IMR-90 (cell line): ENCODE measurements at regions not wholly inside any gene's neighbourhood (a gene's known extent, or its start where the extent isn't known, plus 50 kb on each side); places are given as distances from the start of the nearest gene placed in this dataset.

Experiments used
- ATAC-seq: fragments of 200-7000 bp; cut with Tn5 transposase; 2 replicates; pipeline ENCODE4 v1.9.1; 2020; ENCODE audit warnings: low read depth, mild to moderate bottlenecking, moderate library complexity
- BruUV-seq: library from RNA; stranded (reverse); fragments of 400-500 nt; replicated peaks from 2 replicates; lab custom pipeline; 2021; lab: Mats Ljungman, UMichigan
- CTCF ChIA-PET: fragments of 300-600 bp; formaldehyde crosslinking; extraction: SDS; loops from one replicate; lab custom pipeline; 2021; ENCODE audit warnings: antibody characterized with exemption; lab: Yijun Ruan, JAX
- POLR2A ChIA-PET: fragments of 300-600 bp; sonication (Branson Sonifier 250); formaldehyde crosslinking; loops from one replicate; lab custom pipeline; 2022; ENCODE audit warnings: antibody characterized with exemption; ENCODE audit not compliant: unreplicated experiment; lab: Charles Lee
- DNase-seq: peaks from one replicate; pipeline ENCODE4 v3.0.0; 2013
- H2AFZ ChIP-seq: replicated peaks from 2 replicates; pipeline ENCODE3; 2013; ENCODE audit warnings: low read length, mild to moderate bottlenecking; ENCODE audit not compliant: poor library complexity
- H2AK5ac ChIP-seq: 2 replicates; pipeline ENCODE4 v1.6.1; 2013; ENCODE audit warnings: low read depth, low read length, inconsistent platforms
- H2AK9ac ChIP-seq: replicated peaks from 2 replicates; pipeline ENCODE3; 2013; ENCODE audit warnings: mild to moderate bottlenecking, low read depth, low read length, moderate library complexity; ENCODE audit not compliant: poor library complexity
- H2BK120ac ChIP-seq: 2 replicates; pipeline ENCODE4 v1.6.1; 2013; ENCODE audit warnings: low read depth, low read length, inconsistent platforms
- H2BK15ac ChIP-seq: 3 replicates; pipeline ENCODE4 v1.6.1; 2013; ENCODE audit warnings: low read depth, low read length, inconsistent platforms
- H2BK20ac ChIP-seq: 2 replicates; pipeline ENCODE4 v1.6.1; 2013; ENCODE audit warnings: low read depth, mild to moderate bottlenecking, inconsistent platforms, low read length, moderate library complexity
- H2BK5ac ChIP-seq: 2 replicates; pipeline ENCODE4 v1.6.1; 2013; ENCODE audit warnings: mild to moderate bottlenecking, low read depth, low read length, inconsistent platforms; ENCODE audit not compliant: poor library complexity, severe bottlenecking
- H3K14ac ChIP-seq: replicated peaks from 2 replicates; pipeline ENCODE4 v1.6.1; 2013; ENCODE audit warnings: low read depth, low read length, inconsistent platforms
- H3K18ac ChIP-seq: 2 replicates; pipeline ENCODE4 v1.6.1; 2013; ENCODE audit warnings: low read depth, low read length, control low read depth
- H3K23ac ChIP-seq: 2 replicates; pipeline ENCODE4 v1.6.1; 2013; ENCODE audit warnings: low read depth, low read length, inconsistent platforms
- H3K27ac ChIP-seq: 2 replicates; pipeline ENCODE4 v1.5.1; 2013; ENCODE audit warnings: mild to moderate bottlenecking, control low read depth, low read length; ENCODE audit not compliant: insufficient read depth
- H3K27me3 ChIP-seq: 2 replicates; pipeline ENCODE4 v1.6.1; 2013; ENCODE audit warnings: low read length; ENCODE audit not compliant: control insufficient read depth, insufficient read depth
- H3K36me3 ChIP-seq: 2 replicates; pipeline ENCODE4 v1.6.1; 2013; ENCODE audit warnings: low read length, mixed read lengths; ENCODE audit not compliant: control insufficient read depth, insufficient read depth
- H3K4ac ChIP-seq: 2 replicates; pipeline ENCODE4 v1.6.1; 2013; ENCODE audit warnings: low read depth, low read length, inconsistent platforms
- H3K4me1 ChIP-seq: 2 replicates; pipeline ENCODE4 v1.6.1; 2013; ENCODE audit warnings: low read length, mixed read lengths; ENCODE audit not compliant: control insufficient read depth, insufficient read depth
- H3K4me2 ChIP-seq: 2 replicates; pipeline ENCODE4 v1.6.1; 2013; ENCODE audit warnings: low read depth, mild to moderate bottlenecking, control low read depth, low read length, moderate library complexity
- H3K4me3 ChIP-seq: 2 replicates; pipeline ENCODE4 v1.5.1; 2013; ENCODE audit warnings: low read depth, mild to moderate bottlenecking, control low read depth, low read length, moderate library complexity; ENCODE audit not compliant: insufficient read depth
- H3K56ac ChIP-seq: 2 replicates; pipeline ENCODE4 v1.6.1; 2013; ENCODE audit warnings: low read length, inconsistent platforms; ENCODE audit not compliant: insufficient read depth; ENCODE audit errors: extremely low read depth
- H3K79me1 ChIP-seq, 2 experiments: 2 replicates each; pipeline ENCODE4 v1.6.1; 2013; ENCODE audit warnings: low read length in 2 of 2, inconsistent platforms in 1 of 2, low read depth in 1 of 2
- H3K9ac ChIP-seq: 2 replicates; pipeline ENCODE4 v1.6.1; 2013; ENCODE audit warnings: low read depth, low read length, control low read depth
- H3K9me1 ChIP-seq: 2 replicates; pipeline ENCODE4 v1.6.1; 2013; ENCODE audit warnings: low read length, inconsistent platforms; ENCODE audit not compliant: insufficient read depth
- H3K9me3 ChIP-seq: 2 replicates; pipeline ENCODE4 v1.6.1; 2013; ENCODE audit warnings: low read length; ENCODE audit not compliant: control insufficient read depth, insufficient read depth
- H4K20me1 ChIP-seq: 2 replicates; pipeline ENCODE4 v1.6.1; 2013; ENCODE audit warnings: low read length, inconsistent platforms; ENCODE audit not compliant: insufficient read depth
- H4K5ac ChIP-seq: 2 replicates; pipeline ENCODE4 v1.6.1; 2013; ENCODE audit warnings: mild to moderate bottlenecking, low read depth, low read length, control low read depth
- H4K8ac ChIP-seq, 2 experiments: 2 replicates each; pipeline ENCODE4 v1.6.1; 2013; ENCODE audit warnings: low read depth in 2 of 2, low read length in 2 of 2, control low read depth in 1 of 2, inconsistent platforms in 1 of 2
- H4K91ac ChIP-seq: 2 replicates; pipeline ENCODE4 v1.6.1; 2013; ENCODE audit warnings: low read depth, low read length, inconsistent platforms; ENCODE audit not compliant: insufficient read depth
- BHLHE40 ChIP-seq: fragments of 150-350 bp; IDR thresholded peaks from 2 replicates; pipeline ENCODE4 v1.6.1; 2016; ENCODE audit warnings: mild to moderate bottlenecking, low read depth, low read length
- CEBPB ChIP-seq: IDR thresholded peaks from 2 replicates; pipeline ENCODE4 v1.6.1; 2012; ENCODE audit warnings: low read depth, low read length, improper control_type of control experiment
- CHD1 ChIP-seq: IDR thresholded peaks from 2 replicates; pipeline ENCODE4 v1.6.1; 2012; ENCODE audit warnings: low read depth, low read length, improper control_type of control experiment
- CTCF ChIP-seq: conservative IDR thresholded peaks from 2 replicates; pipeline ENCODE4 v1.5.1; 2012; ENCODE audit warnings: mild to moderate bottlenecking, low read depth, low read length, improper control_type of control experiment
- FOS ChIP-seq: fragments of 150-350 bp; IDR thresholded peaks from 2 replicates; pipeline ENCODE4 v1.6.1; 2016; ENCODE audit warnings: low read depth, low read length
- MAFK ChIP-seq: IDR thresholded peaks from 2 replicates; pipeline ENCODE4 v1.6.1; 2012; ENCODE audit warnings: low read depth, low read length, improper control_type of control experiment
- MAZ ChIP-seq: IDR thresholded peaks from 2 replicates; pipeline ENCODE4 v1.6.1; 2012; ENCODE audit warnings: low read depth, mild to moderate bottlenecking, low read length, improper control_type of control experiment, moderate library complexity, borderline replicate concordance
- MXI1 ChIP-seq: IDR thresholded peaks from 2 replicates; pipeline ENCODE4 v1.6.1; 2012; ENCODE audit warnings: low read depth, mild to moderate bottlenecking, low read length, moderate library complexity, borderline replicate concordance
- NFE2L2 ChIP-seq: fragments of 150-350 bp; IDR thresholded peaks from 2 replicates; pipeline ENCODE4 v1.6.1; 2016; ENCODE audit warnings: low read depth, mild to moderate bottlenecking, low read length
- POLR2A ChIP-seq: IDR thresholded peaks from 2 replicates; pipeline ENCODE4 v1.6.1; 2012; ENCODE audit warnings: mild to moderate bottlenecking, low read depth, low read length
- RAD21 ChIP-seq: IDR thresholded peaks from 2 replicates; pipeline ENCODE4 v1.6.1; 2012; ENCODE audit warnings: low read length, improper control_type of control experiment
- RCOR1 ChIP-seq: IDR thresholded peaks from 2 replicates; pipeline ENCODE4 v1.6.1; 2012; ENCODE audit warnings: mild to moderate bottlenecking, low read length, improper control_type of control experiment; ENCODE audit not compliant: insufficient replicate concordance
- RFX5 ChIP-seq: IDR thresholded peaks from 2 replicates; pipeline ENCODE4 v1.8.0; 2012; ENCODE audit warnings: low read depth, mild to moderate bottlenecking, low read length, moderate library complexity
- SMC3 ChIP-seq: fragments of 150-350 bp; IDR thresholded peaks from 2 replicates; pipeline ENCODE4 v1.6.1; 2016; ENCODE audit warnings: low read depth, mild to moderate bottlenecking, antibody characterized with exemption, low read length, moderate library complexity
- USF2 ChIP-seq: fragments of 150-350 bp; IDR thresholded peaks from 2 replicates; pipeline ENCODE4 v1.6.1; 2017; ENCODE audit warnings: mild to moderate bottlenecking, antibody characterized with exemption, low read length, low read depth
- WGBS, 2 experiments: methylation state at CpG; one replicate each; pipeline versions ENCODE4 v1.1.5 to v1.1.7; 2013; ENCODE audit warnings: missing lambda C conversion rate in 2 of 2; ENCODE audit not compliant: insufficient read length in 1 of 2; ENCODE audit errors: extremely low coverage in 2 of 2; 5-methylcytosine and 5-hydroxymethylcytosine counted together
- dilution Hi-C: fragments of 300-500 bp; cut with HindIII; formaldehyde crosslinking; loops from one replicate; pipeline ENCODE4 v1.14.3; 2018; ENCODE audit warnings: low sequenced_read_pairs; ENCODE audit not compliant: unreplicated experiment
- in situ Hi-C: fragments of 300-500 bp; cut with MboI; formaldehyde crosslinking; loops from 3 replicates; pipeline ENCODE4 v1.14.3; 2019; ENCODE audit warnings: low sequenced_read_pairs, inconsistent platforms, mixed read lengths
- intact Hi-C: fragments of 100-400 bp; cut with micrococcal nuclease; formaldehyde crosslinking; loops from 2 replicates; pipeline ENCODE4 v1.10.0; 2022
- TF ChIP-seq, protein P1 (sequence below): fragments of 150-350 bp; IDR thresholded peaks from 2 replicates; pipeline ENCODE4 v1.6.1; 2016; ENCODE audit warnings: low read depth, mild to moderate bottlenecking, low read length, moderate library complexity, borderline replicate concordance

DNA sequence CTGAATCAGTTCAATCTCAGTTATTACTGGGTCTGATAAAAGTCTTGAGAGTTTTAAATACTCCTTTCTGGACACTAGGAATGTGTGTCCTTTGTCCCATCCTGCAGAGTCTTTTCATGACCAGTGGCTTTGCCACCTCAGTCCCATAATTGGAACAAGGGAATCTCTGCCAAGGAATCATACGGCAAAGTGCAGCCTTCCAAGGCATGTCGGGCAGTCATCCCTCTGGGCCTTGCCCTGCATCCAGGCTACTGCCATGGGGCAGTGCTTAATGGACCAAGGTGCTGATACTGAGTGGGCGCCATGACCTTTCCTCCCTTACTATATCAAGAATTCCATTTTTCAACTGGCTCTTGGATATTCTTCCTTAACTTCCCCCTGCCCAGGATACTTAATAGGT is 195.3 kb downstream of the ZC3H11B start:
- H3K56ac ChIP-seq, result no peak overlapping the region
- H3K9me1 ChIP-seq, result no peaks in the 10 kb centered on the region; the same call in 1 of the 2 replicates
- no peak overlapping the region for H3K27ac ChIP-seq
- TF ChIP-seq CTCF (no peak), NFE2L2 (no peak), MAFK (no peak), MXI1 (no peak), RAD21 (no peak), RCOR1 (no peak), CHD1 (no peak), POLR2A (no peak), BHLHE40 (no peak), RFX5 (no peak), USF2 (no peak), CEBPB (no peak), MAZ (no peak), SMC3 (no peak), FOS (no peak)
- TF ChIP-seq, protein P1, sequence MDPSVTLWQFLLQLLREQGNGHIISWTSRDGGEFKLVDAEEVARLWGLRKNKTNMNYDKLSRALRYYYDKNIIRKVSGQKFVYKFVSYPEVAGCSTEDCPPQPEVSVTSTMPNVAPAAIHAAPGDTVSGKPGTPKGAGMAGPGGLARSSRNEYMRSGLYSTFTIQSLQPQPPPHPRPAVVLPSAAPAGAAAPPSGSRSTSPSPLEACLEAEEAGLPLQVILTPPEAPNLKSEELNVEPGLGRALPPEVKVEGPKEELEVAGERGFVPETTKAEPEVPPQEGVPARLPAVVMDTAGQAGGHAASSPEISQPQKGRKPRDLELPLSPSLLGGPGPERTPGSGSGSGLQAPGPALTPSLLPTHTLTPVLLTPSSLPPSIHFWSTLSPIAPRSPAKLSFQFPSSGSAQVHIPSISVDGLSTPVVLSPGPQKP, result no peak
- no peak overlapping the region for H2AK5ac ChIP-seq
- H2AK9ac ChIP-seq, result no peak overlapping the region
- H2BK15ac ChIP-seq, result no peak overlapping the region
- dilution Hi-C loops (no loop called here), in situ Hi-C loops (no loop called here), intact Hi-C loops (loop anchor here (10.0 kb wide), 3 partner anchors 213 to 1083 kb away; no protein-coding TSS in a partner anchor)
- H3K23ac ChIP-seq, result no peak overlapping the region
- no peak overlapping the region for H2AFZ ChIP-seq
- H2BK120ac ChIP-seq, result no peak overlapping the region
- no peaks in the 10 kb centered on the region for H3K79me1 ChIP-seq
- H3K4me2 ChIP-seq, result no peak overlapping the region
- ChIA-PET POLR2A (interaction anchor here (0.7 kb wide), 1 partner anchor 123 kb away, joined by 3 read pairs; no protein-coding TSS in a partner anchor), CTCF (interaction anchor here (1.4 kb wide), 1 partner anchor 16 kb away, joined by 3 read pairs; no protein-coding TSS in a partner anchor)
- no peaks in the 10 kb centered on the region for H3K9me3 ChIP-seq
- no peak overlapping the region for H3K14ac ChIP-seq
- DNase-seq (no peak), ATAC-seq (no peak)
- H3K9ac ChIP-seq, result no peak overlapping the region
- no peak overlapping the region for H2BK20ac ChIP-seq
- no peak overlapping the region for H3K4ac ChIP-seq
- H3K4me1 ChIP-seq, result no peaks in the 10 kb centered on the region
- no peaks in the 10 kb centered on the region for H3K27me3 ChIP-seq
- H3K4me3 ChIP-seq, result no peak overlapping the region
- H3K36me3 ChIP-seq, result no peaks in the 10 kb centered on the region
- H4K5ac ChIP-seq, result no peak overlapping the region
- no peak overlapping the region for H3K18ac ChIP-seq
- WGBS, 2 experiments, result 90% methylated on average over 2 of the region's 3 CpGs; no CpG with 5 or more reads in 1 of the 2 experiments
- no peaks in the 10 kb centered on the region for H4K20me1 ChIP-seq
- H4K8ac ChIP-seq, result no peak overlapping the region
- H2BK5ac ChIP-seq, result no peak overlapping the region
- BruUV-seq, result no TSS peak
- no peak overlapping the region for H4K91ac ChIP-seq
